Hepatocyte (in vitro differentiated cells): ENCODE measurements at regions not wholly inside any gene's neighbourhood (a gene's known extent, or its start where the extent isn't known, plus 50 kb on each side); places are given as distances from the start of the nearest gene placed in this dataset.

Experiments
- DNase-seq: peaks from one replicate; pipeline ENCODE4 v3.0.0-alpha.2; 2016; ENCODE audit warnings: low spot score
- H2AFZ ChIP-seq: fragments of 200-600 bp; sonication (generic); 2 replicates; pipeline ENCODE4 v1.6.0; 2016; ENCODE audit warnings: antibody characterized with exemption, mild to moderate bottlenecking
- H3K27ac ChIP-seq: fragments of 200-600 bp; sonication (generic); 2 replicates; pipeline ENCODE4 v1.5.1; 2016; ENCODE audit warnings: mild to moderate bottlenecking
- H3K27me3 ChIP-seq: fragments of 200-600 bp; sonication (generic); 2 replicates; pipeline ENCODE4 v1.6.1; 2016
- H3K36me3 ChIP-seq: fragments of 200-600 bp; sonication (generic); replicated peaks from 2 replicates; pipeline ENCODE4 v1.5.1; 2016; ENCODE audit warnings: low read depth; ENCODE audit not compliant: insufficient read depth
- H3K4me1 ChIP-seq: fragments of 200-600 bp; sonication (generic); 2 replicates; pipeline ENCODE4 v1.5.1; 2016; ENCODE audit warnings: mild to moderate bottlenecking, moderate library complexity; ENCODE audit not compliant: insufficient read depth
- H3K4me2 ChIP-seq: fragments of 200-600 bp; sonication (generic); 2 replicates; pipeline ENCODE4 v1.6.0; 2016
- H3K4me3 ChIP-seq: fragments of 200-600 bp; sonication (generic); 2 replicates; pipeline ENCODE4 v1.5.1; 2016; ENCODE audit warnings: mild to moderate bottlenecking
- H3K79me2 ChIP-seq: fragments of 200-600 bp; sonication (generic); 2 replicates; pipeline ENCODE4 v1.6.0; 2017; ENCODE audit warnings: mild to moderate bottlenecking
- H3K9me2 ChIP-seq: fragments of 200-600 bp; sonication (generic); replicated peaks from 2 replicates; pipeline ENCODE4 v1.6.0; 2017; ENCODE audit warnings: mild to moderate bottlenecking; ENCODE audit not compliant: insufficient read depth
- H3K9me3 ChIP-seq: fragments of 200-600 bp; sonication (generic); 2 replicates; pipeline ENCODE4 v1.5.1; 2016; ENCODE audit warnings: low read depth, mild to moderate bottlenecking
- H4K20me1 ChIP-seq: fragments of 200-600 bp; sonication (generic); 2 replicates; pipeline ENCODE4 v1.6.0; 2016; ENCODE audit warnings: mild to moderate bottlenecking; ENCODE audit not compliant: insufficient read depth, poor library complexity, severe bottlenecking
- EZH2 ChIP-seq: fragments of 200-600 bp; sonication (generic); IDR thresholded peaks from 2 replicates; pipeline ENCODE4 v1.6.1; 2016; ENCODE audit warnings: antibody characterized with exemption, mild to moderate bottlenecking, borderline replicate concordance
- EZH2phosphoT487 ChIP-seq: fragments of 200-600 bp; sonication (generic); IDR thresholded peaks from one replicate; pipeline ENCODE4 v1.6.1; 2018; ENCODE audit warnings: antibody characterized with exemption, mild to moderate bottlenecking, low read depth, moderate library complexity; ENCODE audit not compliant: unreplicated experiment, severe bottlenecking
- WGBS: methylation state at CpG from one replicate; pipeline ENCODE4 v1.1.6; 2016; ENCODE audit warnings: low lambda C conversion rate; ENCODE audit errors: missing lambda C conversion rate; 5-methylcytosine and 5-hydroxymethylcytosine counted together
- TF ChIP-seq, protein P1 (sequence below): fragments of 200-600 bp; sonication (generic); IDR thresholded peaks from 2 replicates; pipeline ENCODE4 v1.5.1; 2016; ENCODE audit warnings: antibody characterized with exemption, mild to moderate bottlenecking; ENCODE audit not compliant: poor library complexity

DNA sequence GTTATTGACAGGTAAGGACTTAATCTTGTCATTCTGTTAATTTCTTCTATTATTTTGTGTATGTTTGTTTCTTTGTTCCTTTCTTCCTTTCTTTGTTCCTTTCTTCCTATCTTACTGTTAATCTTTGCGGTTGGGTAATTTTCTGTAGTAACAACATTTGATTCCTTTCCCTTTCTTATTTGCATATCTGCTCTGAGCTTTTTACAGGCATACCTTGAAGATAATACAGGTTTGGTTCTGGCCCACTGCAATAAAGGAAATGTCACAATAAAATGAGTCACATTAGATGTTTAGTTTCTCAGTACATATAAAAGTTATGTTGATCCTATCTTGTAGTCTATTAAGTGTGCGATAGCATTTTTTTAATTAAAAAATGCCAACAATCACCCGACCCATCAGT, 440.7 kb downstream of the NFIB start:
- H3K4me2 ChIP-seq, result no peak overlapping the region
- H3K36me3 ChIP-seq, result no peaks in the 10 kb centered on the region
- no peaks in the 10 kb centered on the region for H4K20me1 ChIP-seq
- H3K4me1 ChIP-seq, result no peaks in the 10 kb centered on the region
- TF ChIP-seq EZH2 (no peak), EZH2phosphoT487 (no peak)
- TF ChIP-seq, protein P1, sequence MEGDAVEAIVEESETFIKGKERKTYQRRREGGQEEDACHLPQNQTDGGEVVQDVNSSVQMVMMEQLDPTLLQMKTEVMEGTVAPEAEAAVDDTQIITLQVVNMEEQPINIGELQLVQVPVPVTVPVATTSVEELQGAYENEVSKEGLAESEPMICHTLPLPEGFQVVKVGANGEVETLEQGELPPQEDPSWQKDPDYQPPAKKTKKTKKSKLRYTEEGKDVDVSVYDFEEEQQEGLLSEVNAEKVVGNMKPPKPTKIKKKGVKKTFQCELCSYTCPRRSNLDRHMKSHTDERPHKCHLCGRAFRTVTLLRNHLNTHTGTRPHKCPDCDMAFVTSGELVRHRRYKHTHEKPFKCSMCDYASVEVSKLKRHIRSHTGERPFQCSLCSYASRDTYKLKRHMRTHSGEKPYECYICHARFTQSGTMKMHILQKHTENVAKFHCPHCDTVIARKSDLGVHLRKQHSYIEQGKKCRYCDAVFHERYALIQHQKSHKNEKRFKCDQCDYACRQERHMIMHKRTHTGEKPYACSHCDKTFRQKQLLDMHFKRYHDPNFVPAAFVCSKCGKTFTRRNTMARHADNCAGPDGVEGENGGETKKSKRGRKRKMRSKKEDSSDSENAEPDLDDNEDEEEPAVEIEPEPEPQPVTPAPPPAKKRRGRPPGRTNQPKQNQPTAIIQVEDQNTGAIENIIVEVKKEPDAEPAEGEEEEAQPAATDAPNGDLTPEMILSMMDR, result no peak
- H3K27me3 ChIP-seq, result no peaks in the 10 kb centered on the region
- H3K27ac ChIP-seq, result no peak overlapping the region
- 85% methylated on average over 3 of the region's 3 CpGs for WGBS
- no peaks in the 10 kb centered on the region for H3K9me2 ChIP-seq
- H3K9me3 ChIP-seq, result no peaks in the 10 kb centered on the region
- DNase-seq, result no peak
- H3K4me3 ChIP-seq, result no peak overlapping the region
- H2AFZ ChIP-seq, result no peak overlapping the region
- H3K79me2 ChIP-seq, result no peaks in the 10 kb centered on the region

DNA sequence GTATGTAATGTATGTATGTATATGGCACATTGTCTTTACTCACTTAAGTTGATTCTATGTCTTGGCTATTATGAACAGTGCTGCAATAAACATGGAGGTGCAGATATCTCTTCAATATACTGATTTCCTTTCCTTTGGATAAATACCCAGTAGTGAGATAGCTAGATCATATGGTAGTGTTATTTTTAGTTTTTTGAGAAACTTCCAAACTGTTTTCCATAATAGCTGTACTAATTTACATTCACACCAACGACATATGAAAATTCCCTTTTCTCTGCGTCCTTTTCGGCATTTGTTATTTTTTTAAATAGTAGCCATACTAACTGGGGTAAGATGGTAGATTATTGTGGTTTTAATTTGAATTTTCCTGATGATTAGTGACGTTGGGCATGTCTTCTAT, 445.6 kb downstream of the NFIB start:
- Histone ChIP-seq H3K36me3 (no peaks in the 10 kb centered on the region), H3K9me2 (no peaks in the 10 kb centered on the region), H3K4me3 (no peak overlapping the region), H3K9me3 (no peaks in the 10 kb centered on the region), H4K20me1 (no peaks in the 10 kb centered on the region), H2AFZ (no peak overlapping the region), H3K4me2 (no peak overlapping the region), H3K79me2 (no peaks in the 10 kb centered on the region), H3K27me3 (no peaks in the 10 kb centered on the region), H3K4me1 (no peaks in the 10 kb centered on the region), H3K27ac (no peak overlapping the region)
- no peak for DNase-seq
- TF ChIP-seq EZH2phosphoT487 (no peak), EZH2 (no peak)
- TF ChIP-seq, protein P1, result no peak
- WGBS, result 85% methylated on average over 4 of the region's 4 CpGs

DNA sequence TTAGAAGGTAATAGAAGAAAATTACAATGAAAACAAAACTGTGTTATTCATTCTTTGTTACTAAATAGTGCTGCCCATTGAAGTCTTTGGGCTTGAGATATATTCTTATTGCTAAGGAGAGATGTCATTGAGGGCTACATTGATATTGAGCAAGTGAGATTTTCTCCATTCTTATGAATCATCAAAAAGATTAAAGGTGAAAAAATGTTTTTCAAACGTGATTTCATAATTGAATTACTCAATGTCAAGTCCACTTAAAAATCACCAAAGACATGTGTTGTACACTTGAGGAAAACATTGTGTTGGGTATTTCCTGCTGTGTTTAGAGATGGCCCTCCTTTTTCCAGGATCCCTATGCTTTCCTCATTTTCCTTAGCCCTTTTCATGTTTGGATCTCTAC, 448.1 kb downstream of the NFIB start:
- H3K9me2 ChIP-seq, result no peaks in the 10 kb centered on the region
- peaks cover 5% of the 10 kb centered on the region for H3K4me1 ChIP-seq
- no peaks in the 10 kb centered on the region for H4K20me1 ChIP-seq
- H3K36me3 ChIP-seq, result no peaks in the 10 kb centered on the region
- H3K4me2 ChIP-seq, result no peak overlapping the region
- no peaks in the 10 kb centered on the region for H3K9me3 ChIP-seq
- H3K79me2 ChIP-seq, result no peaks in the 10 kb centered on the region
- 88% methylated on average over 1 of the region's 1 CpG for WGBS
- H3K27me3 ChIP-seq, result no peaks in the 10 kb centered on the region
- H3K27ac ChIP-seq, result no peak overlapping the region
- no peak for DNase-seq
- TF ChIP-seq EZH2phosphoT487 (no peak), EZH2 (no peak)
- TF ChIP-seq, protein P1, result no peak
- H2AFZ ChIP-seq, result no peak overlapping the region
- no peak overlapping the region for H3K4me3 ChIP-seq

DNA sequence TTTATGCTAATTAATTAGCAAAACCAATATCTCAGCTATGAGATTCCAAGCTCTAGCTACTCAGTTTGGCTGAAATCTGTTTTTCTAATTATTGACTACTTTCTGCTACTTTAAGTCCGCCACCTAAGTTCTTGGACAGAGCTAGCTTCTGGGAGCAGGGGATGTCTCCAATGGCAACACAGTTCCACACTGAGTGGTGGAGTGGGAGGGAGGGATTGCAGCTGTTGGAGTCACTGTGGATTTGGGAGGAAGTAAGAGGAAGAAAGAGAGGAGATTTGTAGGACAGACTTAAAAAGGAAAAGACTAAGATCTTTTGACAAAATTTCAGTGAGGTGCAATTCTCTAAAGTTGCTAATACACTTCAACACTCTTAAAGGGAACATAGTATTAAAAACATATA, 450.8 kb downstream of the NFIB start:
- H3K4me3 ChIP-seq, result no peak overlapping the region
- no peaks in the 10 kb centered on the region for H3K9me3 ChIP-seq
- no peak overlapping the region for H2AFZ ChIP-seq
- WGBS, result 70% methylated on average over 1 of the region's 1 CpG
- no peaks in the 10 kb centered on the region for H3K27me3 ChIP-seq
- H3K4me2 ChIP-seq, result peak overlapping the region; percentile 23
- peak; percentile 35 for DNase-seq
- peaks cover 6% of the 10 kb centered on the region for H3K4me1 ChIP-seq
- no peaks in the 10 kb centered on the region for H3K79me2 ChIP-seq
- no peaks in the 10 kb centered on the region for H3K36me3 ChIP-seq
- no peak for TF ChIP-seq EZH2
- no peak for TF ChIP-seq EZH2phosphoT487
- TF ChIP-seq, protein P1, result no peak
- no peaks in the 10 kb centered on the region for H3K9me2 ChIP-seq
- no peaks in the 10 kb centered on the region for H4K20me1 ChIP-seq
- H3K27ac ChIP-seq, result peak overlapping the region; percentile 15
